Fibroblast of the aortic adventitia (primary cell): ENCODE measurements at regions not wholly inside any gene's neighbourhood (a gene's known extent, or its start where the extent isn't known, plus 50 kb on each side); places are given as distances from the start of the nearest gene placed in this dataset.

Experiments
- DNase-seq: peaks from one replicate; pipeline ENCODE4 v3.0.0-alpha.2; 2010; ENCODE audit warnings: low read depth
- H3K4me3 ChIP-seq: 2 replicates; pipeline ENCODE4 v1.5.1; 2011; ENCODE audit warnings: low read depth, mild to moderate bottlenecking, control low read depth, low read length, moderate library complexity
- CTCF ChIP-seq: IDR thresholded peaks from 2 replicates; pipeline ENCODE4 v1.5.1; 2011; ENCODE audit warnings: mild to moderate bottlenecking, low read length, control low read depth, inconsistent platforms; ENCODE audit not compliant: insufficient read depth

GRCh38 chr5:82563745-82564144, 285.6 kb upstream of the RPS23 start:
- no peak overlapping the region for H3K4me3 ChIP-seq
- no peak for DNase-seq
- TF ChIP-seq CTCF, result no peak

GRCh38 chr5:82562696-82563240, 284.6 kb upstream of the RPS23 start:
- TF ChIP-seq CTCF, result no peak
- H3K4me3 ChIP-seq, result no peak overlapping the region
- no peak for DNase-seq

- no peak overlapping the region for H3K4me3 ChIP-seq
- no peak for TF ChIP-seq CTCF
- peak; percentile 45 for DNase-seq
These were observed 283.6 kb upstream of the RPS23 start for GRCh38 chr5:82561797-82562196.

- H3K4me3 ChIP-seq, result no peak overlapping the region
- DNase-seq, result no peak
- TF ChIP-seq CTCF, result no peak
These were observed 282.8 kb upstream of the RPS23 start for GRCh38 chr5:82560969-82561368.

GRCh38 chr5:82560561-82560960, 282.4 kb upstream of the RPS23 start:
- TF ChIP-seq CTCF, result no peak
- DNase-seq, result no peak
- H3K4me3 ChIP-seq, result no peak overlapping the region

- H3K4me3 ChIP-seq, result no peak overlapping the region
- no peak for TF ChIP-seq CTCF
- no peak for DNase-seq
These were observed 273.8 kb upstream of the RPS23 start for GRCh38 chr5:82551840-82552385.

- no peak for TF ChIP-seq CTCF
- no peak overlapping the region for H3K4me3 ChIP-seq
- DNase-seq, result no peak
These were observed 273.0 kb upstream of the RPS23 start for GRCh38 chr5:82551192-82551591.
